K562 (cell line): ENCODE measurements at regions not wholly inside any gene's neighbourhood (a gene's known extent, or its start where the extent isn't known, plus 50 kb on each side); places are given as distances from the start of the nearest gene placed in this dataset.

Source experiments
- ATAC-seq: fragments of 200-7000 bp; cut with Tn5 transposase; 3 replicates; pipeline ENCODE4 v1.9.1; 2020; ENCODE audit warnings: moderate library complexity
- BruUV-seq: library from RNA; stranded (reverse); fragments of 400-500 nt; replicated peaks from 2 replicates; lab custom pipeline; 2021; lab: Mats Ljungman, UMichigan
- CTCF ChIA-PET: fragments of 300-600 bp; formaldehyde crosslinking; extraction: SDS; loops from one replicate; lab custom pipeline; 2021; ENCODE audit warnings: low intra/inter-chr PET ratio; lab: Yijun Ruan, JAX
- POLR2A ChIA-PET: fragments of 300-600, 350-650 bp; sonication (Branson Sonifier 250); formaldehyde crosslinking; extraction: SDS; loops from one replicate; lab custom pipeline; 2021; ENCODE audit warnings: antibody characterized with exemption, inconsistent platforms; lab: Yijun Ruan, JAX
- DNase-seq, 4 experiments: peaks; one replicate each; pipeline versions ENCODE4 v3.0.0 to v3.0.0-alpha.2; 2011 to 2018; ENCODE audit warnings: low spot score in 3 of 4, mixed read lengths in 3 of 4; ENCODE audit errors: extremely low read depth in 1 of 4
- FAIRE-seq: peaks from 2 replicates; lab custom pipeline; 2011; peaks lifted over from hg19 to GRCh38; lab: Jason Lieb, UNC
- H2AFZ ChIP-seq: 2 replicates; pipeline ENCODE4 v1.6.0; 2011; ENCODE audit warnings: low read depth, low read length, control low read depth, inconsistent platforms
- H3K27ac ChIP-seq: fragments of 200-600 bp; 3 replicates; pipeline ENCODE4 v1.8.0; 2011; ENCODE audit warnings: low read depth, mild to moderate bottlenecking, control low read depth, inconsistent platforms, low read length, moderate library complexity, mixed read lengths; ENCODE audit errors: extremely low read depth
- H3K27me3 ChIP-seq, 2 experiments: fragments of 300-600 bp in 1 of 2; 2 replicates in 1 of 2; 3 replicates in 1 of 2; pipeline versions ENCODE4 v1.6.0 to v1.8.0; 2011; ENCODE audit warnings: inconsistent platforms in 2 of 2, low read length in 2 of 2, mild to moderate bottlenecking in 1 of 2, mixed read lengths in 1 of 2, moderate library complexity in 1 of 2; ENCODE audit not compliant: control insufficient read depth in 2 of 2, insufficient read depth in 2 of 2
- H3K36me3 ChIP-seq: fragments of 300-600 bp; 3 replicates; pipeline ENCODE4 v1.8.0; 2011; ENCODE audit warnings: mild to moderate bottlenecking, low read length, inconsistent platforms; ENCODE audit not compliant: control insufficient read depth, insufficient read depth
- H3K4me1 ChIP-seq, 2 experiments: fragments of 200-600 bp in 1 of 2; replicated peaks in 1 of 2; 2 replicates in 1 of 2; 3 replicates in 1 of 2; pipeline versions ENCODE4 v1.5.1 to v1.8.0; 2011; ENCODE audit warnings: inconsistent platforms in 2 of 2, low read length in 2 of 2, mild to moderate bottlenecking in 1 of 2, mixed read lengths in 1 of 2, moderate library complexity in 1 of 2; ENCODE audit not compliant: control insufficient read depth in 2 of 2, insufficient read depth in 2 of 2
- H3K4me2 ChIP-seq: 2 replicates; pipeline ENCODE4 v1.6.1; 2011; ENCODE audit warnings: low read length, control low read depth, inconsistent platforms, mixed read lengths; ENCODE audit not compliant: insufficient read depth
- H3K4me3 ChIP-seq: fragments of 200-600 bp; sonication (generic), shearing (Covaris generic); 2 replicates; pipeline ENCODE4 v1.5.1; 2016; ENCODE audit warnings: control low read depth, inconsistent platforms
- H3K79me2 ChIP-seq: fragments of 200-600 bp; 3 replicates; pipeline ENCODE4 v1.8.0; 2011; ENCODE audit warnings: low read length, inconsistent platforms; ENCODE audit not compliant: control insufficient read depth, insufficient read depth
- H3K9ac ChIP-seq, 2 experiments: 2 replicates each; pipeline versions ENCODE4 v1.6.0 to v1.6.1; 2011; ENCODE audit warnings: low read depth in 2 of 2, low read length in 2 of 2, control low read depth in 1 of 2, inconsistent platforms in 1 of 2, mild to moderate bottlenecking in 1 of 2, mixed read lengths in 1 of 2; ENCODE audit not compliant: insufficient read depth in 1 of 2
- H3K9me1 ChIP-seq: one replicate; pipeline ENCODE4 v1.6.0; 2011; ENCODE audit warnings: inconsistent platforms, mild to moderate bottlenecking, low read length, moderate library complexity; ENCODE audit not compliant: control insufficient read depth, insufficient read depth
- H3K9me3 ChIP-seq: replicated peaks from 2 replicates; pipeline ENCODE4 v1.5.1; 2011; ENCODE audit warnings: low read depth, low read length, inconsistent platforms; ENCODE audit not compliant: control insufficient read depth, insufficient read depth
- H4K20me1 ChIP-seq: replicated peaks from 2 replicates; pipeline ENCODE4 v1.6.1; 2011; ENCODE audit warnings: low read length, inconsistent platforms, mixed read lengths; ENCODE audit not compliant: control insufficient read depth, insufficient read depth
- ARID1B ChIP-seq: fragments of 450-650 bp; IDR thresholded peaks from 2 replicates; pipeline ENCODE4 v1.6.1; 2016; ENCODE audit warnings: antibody characterized with exemption, mild to moderate bottlenecking, inconsistent platforms
- CBFA2T2 ChIP-seq: fragments of 450-650 bp; conservative IDR thresholded peaks from 2 replicates; pipeline ENCODE4 v1.6.1; 2017; ENCODE audit warnings: mild to moderate bottlenecking
- CBX3 ChIP-seq, 2 experiments: IDR thresholded peaks; 1 replicate in 1 of 2; 2 replicates in 1 of 2; pipeline ENCODE4 v1.6.1; 2012; ENCODE audit warnings: inconsistent platforms in 2 of 2, low read length in 2 of 2, borderline replicate concordance in 1 of 2, control low read depth in 1 of 2
- ETV6 ChIP-seq, 3 experiments: fragments of 150-350 bp in 1 of 3; sonication (generic) in 1 of 3; formaldehyde crosslinking in 1 of 3; IDR thresholded peaks; 2 replicates each; pipeline versions ENCODE4 v1.6.1 to v1.8.0; 2014 to 2022; ENCODE audit warnings: borderline replicate concordance in 2 of 3, low read depth in 2 of 3, antibody characterized with exemption in 1 of 3, low read length in 1 of 3, mild to moderate bottlenecking in 1 of 3, missing genetic modification reagents in 1 of 3
- EWSR1 ChIP-seq: fragments of 450-650 bp; IDR thresholded peaks from 2 replicates; pipeline ENCODE4 v1.6.1; 2018; ENCODE audit warnings: borderline replicate concordance, mild to moderate bottlenecking, low read depth, moderate library complexity; ENCODE audit not compliant: partially characterized antibody
- HMG20A ChIP-seq: fragments of 450-650 bp; formaldehyde crosslinking; conservative IDR thresholded peaks from 2 replicates; pipeline ENCODE4 v1.4.0; 2020; ENCODE audit warnings: mild to moderate bottlenecking, mixed read lengths
- JUND ChIP-seq, 2 experiments: IDR thresholded peaks; 2 replicates in 1 of 2; 3 replicates in 1 of 2; pipeline ENCODE4 v1.6.1; 2011; ENCODE audit warnings: borderline replicate concordance in 2 of 2, low read depth in 2 of 2, low read length in 2 of 2, improper control_type of control experiment in 1 of 2, missing biosample characterization in 1 of 2, missing genetic modification characterization in 1 of 2, missing genetic modification reagents in 1 of 2
- MCM3 ChIP-seq: fragments of 450-650 bp; IDR thresholded peaks from 2 replicates; pipeline ENCODE4 v1.6.1; 2016
- NCOR1 ChIP-seq: fragments of 450-650 bp; IDR thresholded peaks from 2 replicates; pipeline ENCODE4 v1.6.1; 2016; ENCODE audit warnings: mild to moderate bottlenecking, moderate library complexity
- RFX1 ChIP-seq: fragments of 450-650 bp; IDR thresholded peaks from 2 replicates; pipeline ENCODE4 v1.6.1; 2016; ENCODE audit warnings: mild to moderate bottlenecking, moderate library complexity
- TCF3 ChIP-seq: sonication (generic); formaldehyde crosslinking; IDR thresholded peaks from 2 replicates; pipeline ENCODE4 v1.4.0; 2020; ENCODE audit warnings: mild to moderate bottlenecking, missing genetic modification reagents
- TEAD4 ChIP-seq, 2 experiments: sonication (generic) in 1 of 2; formaldehyde crosslinking in 1 of 2; IDR thresholded peaks; 2 replicates each; pipeline versions ENCODE4 v1.6.1 to v1.8.0; 2012 to 2022; ENCODE audit warnings: borderline replicate concordance in 1 of 2, inconsistent platforms in 1 of 2, low read length in 1 of 2, mild to moderate bottlenecking in 1 of 2, missing genetic modification reagents in 1 of 2
- ZFPM2 ChIP-seq: fragments of 250-450 bp; sonication (Bioruptor Pico); IDR thresholded peaks from 2 replicates; pipeline ENCODE4 v1.5.1; 2022; ENCODE audit warnings: mild to moderate bottlenecking
- ZNF121 ChIP-seq: sonication (generic); formaldehyde crosslinking; conservative IDR thresholded peaks from 2 replicates; pipeline ENCODE4 v1.8.0; 2022; ENCODE audit warnings: missing genetic modification reagents
- ZNF79 ChIP-seq: fragments of 250-450 bp; sonication (Bioruptor Pico); IDR thresholded peaks from 2 replicates; pipeline ENCODE4 v1.4.0; 2020; ENCODE audit warnings: low read depth, mild to moderate bottlenecking, moderate library complexity
- WGBS: fragments of 100-300 bp; shearing (Covaris generic); methylation state at CpG from one replicate; pipeline ENCODE4 v1.1.6; 2016; ENCODE audit warnings: low coverage, mixed read lengths; ENCODE audit not compliant: insufficient coverage; ENCODE audit errors: missing lambda C conversion rate; 5-methylcytosine and 5-hydroxymethylcytosine counted together
- in situ Hi-C: fragments of 300-500 bp; cut with MboI; formaldehyde crosslinking; loops from 4 replicates; pipeline ENCODE4 v1.15.0; 2018; ENCODE audit warnings: inconsistent platforms, mixed read lengths
- intact Hi-C: fragments of 100-400 bp; cut with micrococcal nuclease; formaldehyde crosslinking; loops from 2 replicates; pipeline ENCODE4 v1.14.2; 2022
- TF ChIP-seq, protein P1 (sequence below): sonication (generic); formaldehyde crosslinking; IDR thresholded peaks from 2 replicates; pipeline ENCODE4 v1.8.0; 2023; ENCODE audit warnings: mild to moderate bottlenecking, missing genetic modification reagents

DNA sequence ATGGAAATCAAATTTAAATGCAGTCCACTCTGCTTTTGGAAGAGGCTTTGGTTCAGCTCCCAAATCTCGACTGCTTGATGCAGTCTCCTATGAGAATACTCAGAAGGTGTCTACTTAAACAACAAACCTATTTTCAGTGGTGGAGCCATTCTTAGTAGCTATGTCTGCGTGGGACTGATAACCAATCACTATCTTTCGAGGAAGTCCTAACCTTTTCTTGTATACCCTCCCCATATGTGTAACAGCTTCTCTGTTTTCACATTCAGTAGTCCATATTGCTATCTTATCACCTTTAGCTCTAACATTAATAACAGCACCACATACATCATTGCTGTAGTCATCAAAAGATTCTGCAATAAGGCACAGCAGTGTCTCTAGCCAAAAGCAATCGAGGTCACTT is 333.0 kb upstream of the ATP11B start:
- BruUV-seq = no TSS peak
- WGBS = 5% methylated on average over 4 of the region's 4 CpGs
- intact Hi-C loops = no loop called here
- no peak for TF ChIP-seq MCM3
- peak; percentile 41; the same call in 1 of the 2 replicates for TF ChIP-seq NCOR1
- TF ChIP-seq ZFPM2 (CRISPR knock-in tag) = no peak
- TF ChIP-seq EWSR1 = no peak
- TF ChIP-seq HMG20A (CRISPR knock-in tag) = no peak
- no peak for TF ChIP-seq ETV6 (IDR thresholded peaks at IDR 0.05; ENCODE audit: borderline replicate concordance in 1 of 2, low read depth in 2 of 2, low read length in 1 of 2)
- TF ChIP-seq ETV6 (CRISPR knock-in tag; IDR thresholded peaks at IDR 0.05; ENCODE audit: borderline replicate concordance) = no peak
- TF ChIP-seq, protein P1, sequence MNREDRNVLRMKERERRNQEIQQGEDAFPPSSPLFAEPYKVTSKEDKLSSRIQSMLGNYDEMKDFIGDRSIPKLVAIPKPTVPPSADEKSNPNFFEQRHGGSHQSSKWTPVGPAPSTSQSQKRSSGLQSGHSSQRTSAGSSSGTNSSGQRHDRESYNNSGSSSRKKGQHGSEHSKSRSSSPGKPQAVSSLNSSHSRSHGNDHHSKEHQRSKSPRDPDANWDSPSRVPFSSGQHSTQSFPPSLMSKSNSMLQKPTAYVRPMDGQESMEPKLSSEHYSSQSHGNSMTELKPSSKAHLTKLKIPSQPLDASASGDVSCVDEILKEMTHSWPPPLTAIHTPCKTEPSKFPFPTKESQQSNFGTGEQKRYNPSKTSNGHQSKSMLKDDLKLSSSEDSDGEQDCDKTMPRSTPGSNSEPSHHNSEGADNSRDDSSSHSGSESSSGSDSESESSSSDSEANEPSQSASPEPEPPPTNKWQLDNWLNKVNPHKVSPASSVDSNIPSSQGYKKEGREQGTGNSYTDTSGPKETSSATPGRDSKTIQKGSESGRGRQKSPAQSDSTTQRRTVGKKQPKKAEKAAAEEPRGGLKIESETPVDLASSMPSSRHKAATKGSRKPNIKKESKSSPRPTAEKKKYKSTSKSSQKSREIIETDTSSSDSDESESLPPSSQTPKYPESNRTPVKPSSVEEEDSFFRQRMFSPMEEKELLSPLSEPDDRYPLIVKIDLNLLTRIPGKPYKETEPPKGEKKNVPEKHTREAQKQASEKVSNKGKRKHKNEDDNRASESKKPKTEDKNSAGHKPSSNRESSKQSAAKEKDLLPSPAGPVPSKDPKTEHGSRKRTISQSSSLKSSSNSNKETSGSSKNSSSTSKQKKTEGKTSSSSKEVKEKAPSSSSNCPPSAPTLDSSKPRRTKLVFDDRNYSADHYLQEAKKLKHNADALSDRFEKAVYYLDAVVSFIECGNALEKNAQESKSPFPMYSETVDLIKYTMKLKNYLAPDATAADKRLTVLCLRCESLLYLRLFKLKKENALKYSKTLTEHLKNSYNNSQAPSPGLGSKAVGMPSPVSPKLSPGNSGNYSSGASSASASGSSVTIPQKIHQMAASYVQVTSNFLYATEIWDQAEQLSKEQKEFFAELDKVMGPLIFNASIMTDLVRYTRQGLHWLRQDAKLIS = no peak
- TF ChIP-seq CBFA2T2 = peak; percentile 45
- TF ChIP-seq ZNF121 (CRISPR knock-in tag) = no peak
- peak; percentile 78 for TF ChIP-seq TEAD4 (IDR thresholded peaks at IDR 0.05; ENCODE audit: low read length)
- TF ChIP-seq TEAD4 (CRISPR knock-in tag; IDR thresholded peaks at IDR 0.05; ENCODE audit: borderline replicate concordance) = no peak
- TF ChIP-seq TCF3 (CRISPR knock-in tag) = no peak
- TF ChIP-seq ARID1B = peak; percentile 80
- no peak for TF ChIP-seq CBX3 (IDR thresholded peaks at IDR 0.05; ENCODE audit: borderline replicate concordance in 1 of 2, low read length in 2 of 2)
- no peak for TF ChIP-seq JUND (IDR thresholded peaks at IDR 0.05; ENCODE audit: borderline replicate concordance, low read depth, low read length)
- 0 out of 3 replicates have a peak, but pooled peaks have one; percentile 39 for TF ChIP-seq JUND (tag; IDR thresholded peaks at IDR 0.05; ENCODE audit: borderline replicate concordance, low read depth, low read length)
- no peak for TF ChIP-seq RFX1
- TF ChIP-seq ZNF79 (CRISPR knock-in tag) = no peak

More for the DNA sequence above, 333.0 kb upstream of the ATP11B start:
- CTCF ChIA-PET = no interaction called here
- Histone ChIP-seq H3K27me3 (no peaks in the 10 kb centered on the region), H2AFZ (peak overlapping the region; percentile 60), H3K4me2 (peak overlapping the region; percentile 36; the same call in 1 of the 2 replicates), H3K4me1 (peaks cover 0 to 9% of the 10 kb centered on the region in 2 experiments; a peak in 2 of 5 replicates), H3K4me3 (no peak overlapping the region), H3K36me3 (no peaks in the 10 kb centered on the region), H3K9me1 (no peaks in the 10 kb centered on the region), H3K9ac (no peak overlapping the region), H3K27ac (peak overlapping the region; percentile 24; the same call in 2 of the 3 replicates), H3K79me2 (no peaks in the 10 kb centered on the region), H4K20me1 (no peaks in the 10 kb centered on the region), H3K9me3 (no peaks in the 10 kb centered on the region)
- DNase-seq (peak in 2 of 4 experiments; percentile 41 to 49), FAIRE-seq (peak; percentile 32), ATAC-seq (peak; percentile 93)
- in situ Hi-C loops = no loop called here
- POLR2A ChIA-PET = no interaction called here
